ENCODE measurements at regions not wholly inside any gene's neighbourhood (a gene's known extent, or its start where the extent isn't known, plus 50 kb on each side); places are given as distances from the start of the nearest gene placed in this dataset.

DNA sequence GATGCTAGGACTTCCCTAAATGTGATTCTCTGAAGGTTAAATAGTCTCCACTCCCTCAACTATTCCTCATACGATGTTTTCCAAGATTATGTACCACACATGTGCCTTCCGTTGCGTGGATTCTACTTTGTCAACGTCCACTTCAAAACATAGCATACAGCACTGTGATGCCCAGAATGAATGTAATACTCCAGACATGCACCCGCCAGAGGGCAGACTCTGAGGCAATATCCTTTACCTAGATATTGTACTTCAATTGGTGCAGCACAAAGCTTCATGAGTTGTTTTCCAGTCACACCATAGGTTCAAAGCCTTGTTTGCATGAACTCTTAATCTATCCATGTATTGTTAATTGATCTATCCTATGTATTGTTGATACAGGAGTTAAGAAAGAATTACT lies 201.0 kb upstream of the NABP1 start:
- H3K4me3 ChIP-seq (ENCODE audit: insufficient read depth, low read depth, low read length), result no peak overlapping the region
- no peaks in the 10 kb centered on the region for H3K27me3 ChIP-seq (ENCODE audit: control insufficient read depth, insufficient read depth, low read length)
- DNase-seq, result no peak

DNA sequence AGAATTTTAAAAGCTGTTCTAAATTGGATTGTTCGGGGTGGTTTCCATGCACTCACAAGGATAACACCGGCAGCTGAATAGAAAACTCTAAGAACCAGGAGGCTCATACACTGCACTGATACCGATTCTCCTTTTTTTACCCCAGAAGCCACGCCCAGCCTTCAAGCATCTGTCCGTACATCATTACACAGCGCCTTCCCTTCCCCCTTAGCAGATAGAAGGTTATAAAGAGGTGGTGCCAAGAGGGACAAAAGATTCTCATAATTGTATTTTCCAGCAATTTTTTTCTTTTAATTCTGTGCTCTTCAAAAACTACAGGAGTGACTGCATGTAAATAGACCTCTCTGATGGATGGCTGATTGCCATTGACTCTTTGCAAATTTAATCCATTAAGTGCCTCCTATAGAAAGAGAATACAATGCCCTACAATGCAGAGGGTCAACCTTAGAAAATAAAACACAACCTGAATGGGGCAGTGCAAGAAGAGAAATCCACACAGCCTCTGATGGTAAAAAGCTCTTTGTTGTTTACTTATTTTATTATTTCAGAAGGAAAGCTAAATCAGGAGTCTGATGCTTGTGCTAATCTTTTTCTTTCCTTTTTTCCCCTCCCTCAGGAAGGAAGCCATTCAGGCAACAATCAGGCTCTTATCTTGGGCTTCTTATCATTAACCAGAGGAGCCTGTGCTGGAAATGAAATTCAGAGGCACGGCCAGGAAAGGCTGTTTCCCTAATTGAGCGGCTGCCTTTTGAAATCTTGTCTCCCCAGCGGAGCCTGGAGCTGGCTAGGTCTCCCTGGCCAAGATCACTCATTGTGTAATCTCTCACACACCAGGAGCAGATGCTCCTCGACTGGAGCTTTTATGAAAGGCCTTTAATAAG lies 198.9 kb upstream of the NABP1 start:
- DNase-seq, result no peak
- Histone ChIP-seq H3K27me3 (ENCODE audit: control insufficient read depth, insufficient read depth, low read length) (no peaks in the 10 kb centered on the region), H3K4me3 (ENCODE audit: insufficient read depth, low read depth, low read length) (no peak overlapping the region), H3K36me3 (replicated peaks; ENCODE audit: control insufficient read depth, insufficient read depth, low read length) (no peaks in the 10 kb centered on the region)

More for the DNA sequence above, 201.0 kb upstream of the NABP1 start:
- H3K36me3 ChIP-seq (replicated peaks; ENCODE audit: control insufficient read depth, insufficient read depth, low read length), result no peaks in the 10 kb centered on the region

DNA sequence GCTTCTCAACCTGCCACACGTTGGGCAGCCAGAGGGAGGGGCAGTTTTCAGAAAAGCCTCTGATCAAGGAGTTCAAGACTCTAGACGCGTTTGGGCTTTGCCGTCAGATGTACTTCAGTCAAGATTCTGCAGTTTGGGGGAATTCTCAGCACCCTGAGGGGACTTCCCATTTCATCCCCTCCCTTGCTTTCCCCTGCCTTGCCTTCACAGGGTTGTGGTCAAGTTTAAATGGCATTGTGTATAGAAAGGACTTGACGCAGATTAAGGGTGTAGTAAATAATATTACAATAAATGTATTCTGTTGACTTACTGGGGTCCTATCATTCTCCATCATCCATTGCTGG lies 198.3 kb upstream of the NABP1 start:
- H3K4me3 ChIP-seq (ENCODE audit: insufficient read depth, low read depth, low read length), result no peak overlapping the region
- no peaks in the 10 kb centered on the region for H3K27me3 ChIP-seq (ENCODE audit: control insufficient read depth, insufficient read depth, low read length)
- no peak for DNase-seq
- H3K36me3 ChIP-seq (replicated peaks; ENCODE audit: control insufficient read depth, insufficient read depth, low read length), result no peaks in the 10 kb centered on the region

DNA sequence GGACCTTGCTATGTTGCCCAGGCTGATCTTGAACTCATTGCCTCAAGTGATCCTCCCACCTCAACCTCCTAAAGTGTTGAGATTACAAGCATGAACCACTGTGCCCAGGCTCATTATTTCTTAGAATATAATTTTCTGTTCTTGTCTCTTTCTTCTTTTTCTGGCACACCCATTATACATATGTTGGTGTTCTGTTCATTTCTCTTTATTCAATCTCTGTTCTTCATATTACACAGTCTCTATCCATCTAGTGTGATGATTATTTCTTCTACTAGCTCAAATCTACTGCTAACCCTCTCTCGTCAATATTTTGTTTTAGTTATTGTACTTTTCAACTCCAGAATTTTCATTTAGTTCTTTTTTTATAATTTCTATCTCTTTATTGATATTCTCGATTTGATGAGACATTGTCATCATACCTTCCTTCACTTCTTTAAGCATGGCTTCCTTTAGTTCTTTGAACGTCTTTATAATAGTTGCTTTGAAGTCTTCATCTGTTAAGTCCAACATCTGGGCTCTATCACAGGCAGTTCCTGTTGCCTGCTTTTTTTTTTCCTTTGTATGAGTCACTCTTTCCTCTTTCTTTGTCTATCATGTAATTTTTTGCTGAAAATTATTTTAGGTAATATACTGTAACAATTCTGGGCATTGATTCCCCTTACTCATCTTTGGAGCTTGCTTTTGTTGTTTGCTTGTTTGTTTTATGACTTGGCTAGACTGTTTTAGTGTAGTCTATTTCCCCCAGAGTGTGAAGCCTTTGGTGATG lies 196.4 kb upstream of the NABP1 start:
- Histone ChIP-seq H3K27me3 (ENCODE audit: control insufficient read depth, insufficient read depth, low read length) (no peaks in the 10 kb centered on the region), H3K36me3 (replicated peaks; ENCODE audit: control insufficient read depth, insufficient read depth, low read length) (no peaks in the 10 kb centered on the region), H3K4me3 (ENCODE audit: insufficient read depth, low read depth, low read length) (no peak overlapping the region)
- no peak for DNase-seq

DNA sequence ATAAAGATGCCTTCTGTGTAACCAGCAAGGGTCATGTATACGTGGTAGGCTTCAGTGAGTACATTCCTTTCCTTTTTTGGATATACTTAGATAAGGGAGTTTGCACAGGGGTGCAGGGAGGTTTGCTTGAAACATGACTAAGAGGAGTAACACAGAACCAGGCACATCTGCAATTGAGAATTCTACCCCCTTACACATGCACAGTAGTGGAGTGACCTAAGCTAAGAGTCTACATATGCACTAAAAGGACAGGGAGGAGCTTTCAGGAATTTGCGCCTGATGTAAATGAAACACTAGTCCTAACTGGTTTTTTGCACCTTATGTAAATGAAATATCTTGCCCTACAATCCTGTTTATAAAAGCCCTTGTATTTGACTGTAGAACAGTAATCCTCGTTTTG lies 194.8 kb upstream of the NABP1 start:
- H3K4me3 ChIP-seq (ENCODE audit: insufficient read depth, low read depth, low read length), result no peak overlapping the region
- H3K27me3 ChIP-seq (ENCODE audit: control insufficient read depth, insufficient read depth, low read length), result no peaks in the 10 kb centered on the region
- no peak for DNase-seq
- no peaks in the 10 kb centered on the region for H3K36me3 ChIP-seq (replicated peaks; ENCODE audit: control insufficient read depth, insufficient read depth, low read length)

DNA sequence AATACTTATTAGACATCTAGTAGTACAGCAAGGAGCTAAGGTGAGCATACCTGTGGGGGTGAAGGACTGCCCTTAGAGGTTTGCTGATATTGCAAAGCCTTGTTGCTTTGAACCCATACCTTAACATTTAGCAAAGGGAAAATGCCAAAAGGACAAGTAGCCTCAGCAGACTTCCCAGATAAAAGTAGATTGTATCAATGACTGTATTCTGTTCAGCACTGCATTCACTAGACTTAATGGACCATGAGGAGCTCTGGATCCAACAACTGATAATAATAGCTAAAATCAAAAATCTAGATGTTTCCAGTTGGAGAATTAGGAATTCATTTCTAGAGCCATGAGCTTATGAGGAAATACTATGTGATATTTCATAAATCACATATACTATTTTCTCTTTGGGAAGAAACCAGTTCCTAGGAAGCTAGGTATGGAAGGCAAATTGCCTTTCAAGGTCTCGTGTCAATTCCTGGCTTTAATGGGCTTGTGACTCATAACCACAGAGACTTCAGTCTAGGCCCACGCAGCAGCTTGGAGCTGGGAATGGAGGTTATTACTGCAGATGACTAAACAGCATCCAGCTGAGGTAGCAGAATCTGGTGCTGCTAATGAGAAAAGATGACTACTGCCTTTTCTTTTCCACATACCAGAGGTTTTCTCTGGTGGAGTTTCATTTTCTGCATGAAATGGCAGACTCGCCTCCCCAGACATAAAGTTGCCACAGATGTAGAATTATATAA lies 191.2 kb upstream of the NABP1 start:
- H3K36me3 ChIP-seq (replicated peaks; ENCODE audit: control insufficient read depth, insufficient read depth, low read length), result no peaks in the 10 kb centered on the region
- H3K4me3 ChIP-seq (ENCODE audit: insufficient read depth, low read depth, low read length), result no peak overlapping the region
- DNase-seq, result no peak
- no peaks in the 10 kb centered on the region for H3K27me3 ChIP-seq (ENCODE audit: control insufficient read depth, insufficient read depth, low read length)

DNA sequence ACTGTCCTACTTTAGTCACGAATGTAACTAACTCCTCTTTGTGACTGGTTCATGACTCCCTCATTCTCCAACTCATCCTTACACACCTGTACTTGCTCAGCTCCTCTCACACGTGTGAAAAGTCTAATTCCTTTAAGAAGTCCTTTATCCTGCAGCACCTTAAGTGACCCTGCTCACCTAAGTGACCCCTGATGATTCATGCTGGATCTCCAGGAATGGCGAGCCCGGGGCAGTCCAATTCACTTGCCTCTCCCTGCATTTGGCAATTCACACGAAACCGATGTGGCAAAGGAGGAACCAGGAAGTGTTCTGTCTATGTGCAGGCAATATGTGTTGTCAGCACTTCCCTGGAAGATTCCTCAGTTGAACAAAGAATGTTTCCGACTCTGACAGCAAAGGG lies 189.8 kb upstream of the NABP1 start:
- no peaks in the 10 kb centered on the region for H3K36me3 ChIP-seq (replicated peaks; ENCODE audit: control insufficient read depth, insufficient read depth, low read length)
- no peak for DNase-seq
- no peaks in the 10 kb centered on the region for H3K27me3 ChIP-seq (ENCODE audit: control insufficient read depth, insufficient read depth, low read length)
- H3K4me3 ChIP-seq (ENCODE audit: insufficient read depth, low read depth, low read length), result no peak overlapping the region

DNA sequence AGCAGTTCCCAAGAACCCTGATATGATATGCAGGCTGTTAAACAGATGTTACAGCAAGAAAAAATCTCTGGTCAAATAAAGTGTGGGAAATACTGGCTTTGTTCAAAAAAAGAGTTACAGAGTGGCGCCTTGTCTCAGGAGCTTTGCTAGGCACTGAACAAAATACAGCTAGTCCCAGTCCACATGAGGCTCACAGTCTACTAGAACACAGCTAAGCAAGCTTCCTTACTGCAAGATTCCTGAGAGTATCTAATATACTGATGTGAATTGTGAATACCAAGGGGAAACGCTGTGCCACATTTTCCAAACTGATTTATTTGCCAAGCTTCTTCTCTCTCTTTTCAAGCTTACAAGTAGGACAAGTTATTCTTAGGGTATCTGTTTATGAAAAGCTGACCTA lies 188.8 kb upstream of the NABP1 start:
- H3K36me3 ChIP-seq (replicated peaks; ENCODE audit: control insufficient read depth, insufficient read depth, low read length), result no peaks in the 10 kb centered on the region
- no peak overlapping the region for H3K4me3 ChIP-seq (ENCODE audit: insufficient read depth, low read depth, low read length)
- DNase-seq, result no peak
- H3K27me3 ChIP-seq (ENCODE audit: control insufficient read depth, insufficient read depth, low read length), result no peaks in the 10 kb centered on the region

DNA sequence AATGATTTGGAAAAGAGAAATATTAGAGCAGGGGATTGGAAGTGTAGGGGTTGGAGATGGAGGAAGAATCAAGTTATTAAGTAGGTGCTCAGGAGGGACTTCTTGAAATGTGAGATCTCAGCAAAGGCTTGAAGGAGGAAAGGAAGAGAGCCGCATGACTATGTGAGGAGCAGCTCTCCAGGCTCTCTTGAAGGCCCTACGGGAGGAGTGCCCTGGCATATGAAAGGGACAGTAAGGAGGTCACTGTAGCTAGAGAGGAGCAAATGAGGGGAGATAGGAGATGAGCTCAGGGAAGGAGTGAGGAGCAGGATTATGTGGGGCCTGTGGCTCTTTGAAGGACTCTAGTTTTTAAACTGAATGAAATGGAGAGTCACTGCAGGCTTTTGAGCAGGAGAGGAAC lies 181.1 kb upstream of the NABP1 start:
- H3K36me3 ChIP-seq (replicated peaks; ENCODE audit: control insufficient read depth, insufficient read depth, low read length), result no peaks in the 10 kb centered on the region
- no peaks in the 10 kb centered on the region for H3K27me3 ChIP-seq (ENCODE audit: control insufficient read depth, insufficient read depth, low read length)
- DNase-seq, result no peak

DNA sequence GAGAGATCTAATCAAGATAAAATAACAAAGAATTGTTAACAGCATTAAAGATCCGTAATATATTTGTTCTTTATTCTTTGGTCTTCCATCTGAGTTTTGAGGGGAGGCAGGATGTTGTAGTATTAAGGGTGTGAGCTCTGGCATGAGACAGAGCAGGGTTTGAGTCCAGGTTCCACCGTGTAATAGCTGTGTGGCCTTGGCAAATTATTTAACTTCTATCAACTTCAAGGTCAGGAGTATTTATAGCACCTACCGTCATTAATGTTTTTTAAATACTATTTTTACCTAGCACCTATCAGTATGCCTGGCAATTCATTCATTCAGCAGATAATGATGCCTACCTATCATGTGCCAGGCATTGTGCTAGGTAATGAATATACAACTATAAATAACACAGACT lies 180.1 kb upstream of the NABP1 start:
- no peak for DNase-seq
- Histone ChIP-seq H3K4me3 (ENCODE audit: insufficient read depth, low read depth, low read length) (no peak overlapping the region), H3K36me3 (replicated peaks; ENCODE audit: control insufficient read depth, insufficient read depth, low read length) (no peaks in the 10 kb centered on the region), H3K27me3 (ENCODE audit: control insufficient read depth, insufficient read depth, low read length) (no peaks in the 10 kb centered on the region)

More for the DNA sequence above, 181.1 kb upstream of the NABP1 start:
- no peak overlapping the region for H3K4me3 ChIP-seq (ENCODE audit: insufficient read depth, low read depth, low read length)

DNA sequence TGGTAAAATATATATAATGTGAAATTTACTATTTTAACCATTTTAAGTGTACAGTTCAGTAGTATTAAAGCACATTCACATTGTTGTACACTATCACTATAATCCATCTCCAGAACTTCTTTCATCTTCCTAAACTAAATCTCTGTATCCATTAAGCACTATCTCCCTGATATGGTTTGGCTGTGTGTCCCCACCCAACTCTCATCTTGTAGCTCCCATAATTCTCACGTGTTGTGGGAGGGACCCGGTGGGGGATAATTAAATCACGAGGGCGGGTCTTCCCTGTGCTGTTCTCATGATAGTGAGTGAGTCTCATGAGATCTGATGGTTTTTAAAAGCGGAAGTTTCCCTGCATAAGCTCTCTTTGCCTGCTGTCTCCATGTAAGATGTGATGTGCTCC lies 178.9 kb upstream of the NABP1 start:
- no peaks in the 10 kb centered on the region for H3K36me3 ChIP-seq (replicated peaks; ENCODE audit: control insufficient read depth, insufficient read depth, low read length)
- no peaks in the 10 kb centered on the region for H3K27me3 ChIP-seq (ENCODE audit: control insufficient read depth, insufficient read depth, low read length)
- DNase-seq, result no peak
- no peak overlapping the region for H3K4me3 ChIP-seq (ENCODE audit: insufficient read depth, low read depth, low read length)

DNA sequence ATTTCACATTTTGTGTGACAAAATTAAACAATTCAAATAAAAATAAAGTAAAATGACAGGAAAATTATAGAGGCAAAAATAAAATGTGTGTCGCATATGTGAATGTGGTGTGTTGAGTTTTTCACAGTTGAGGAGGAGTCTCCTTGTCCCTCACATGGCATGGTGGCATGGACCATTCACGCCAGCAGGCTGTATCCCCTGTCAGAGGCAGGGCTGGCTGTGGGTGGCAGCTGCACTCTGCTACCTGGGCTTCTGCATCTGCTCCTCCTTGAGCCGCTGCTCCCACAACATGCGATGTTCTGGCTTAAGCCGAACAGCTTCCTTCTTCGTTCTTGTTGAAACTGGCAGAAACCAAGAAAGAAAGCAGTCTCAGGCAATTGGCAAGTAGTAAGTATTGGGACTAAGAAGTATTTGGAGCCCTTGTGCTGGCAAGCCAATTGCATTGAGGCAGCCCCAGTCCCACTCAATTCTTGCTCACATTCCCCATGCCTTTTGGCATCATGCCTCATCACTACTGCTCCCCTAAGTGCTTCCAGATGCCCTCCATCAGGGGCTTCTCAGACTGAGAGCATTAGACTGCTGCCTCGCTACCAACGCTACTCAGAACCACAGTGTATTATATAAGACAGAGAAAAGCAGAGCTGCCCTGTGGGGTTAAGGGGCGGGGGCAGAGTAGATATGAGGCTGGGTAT lies 177.9 kb upstream of the NABP1 start:
- H3K36me3 ChIP-seq (replicated peaks; ENCODE audit: control insufficient read depth, insufficient read depth, low read length), result no peaks in the 10 kb centered on the region

DNA sequence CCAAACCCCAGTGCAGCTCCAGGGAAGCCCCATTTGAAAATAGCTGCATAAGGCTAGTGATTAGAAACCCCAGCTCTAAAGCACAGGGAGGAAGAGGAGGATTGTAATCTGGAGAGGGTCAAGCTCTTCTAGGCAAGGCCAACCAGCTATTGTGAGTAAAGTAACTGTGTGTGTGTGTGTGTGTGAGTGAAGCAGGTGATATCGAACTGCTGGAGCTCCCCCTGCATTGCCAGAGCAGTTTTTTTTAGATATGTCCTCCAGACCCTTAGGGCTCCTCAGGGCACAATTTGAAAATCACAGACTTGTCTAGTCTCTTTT lies 177.4 kb upstream of the NABP1 start:
- Histone ChIP-seq H3K36me3 (replicated peaks; ENCODE audit: control insufficient read depth, insufficient read depth, low read length) (no peaks in the 10 kb centered on the region), H3K27me3 (ENCODE audit: control insufficient read depth, insufficient read depth, low read length) (no peaks in the 10 kb centered on the region), H3K4me3 (ENCODE audit: insufficient read depth, low read depth, low read length) (no peak overlapping the region)
- no peak for DNase-seq

More for the DNA sequence above, 177.9 kb upstream of the NABP1 start:
- no peak for DNase-seq
- no peak overlapping the region for H3K4me3 ChIP-seq (ENCODE audit: insufficient read depth, low read depth, low read length)
- no peaks in the 10 kb centered on the region for H3K27me3 ChIP-seq (ENCODE audit: control insufficient read depth, insufficient read depth, low read length)

DNA sequence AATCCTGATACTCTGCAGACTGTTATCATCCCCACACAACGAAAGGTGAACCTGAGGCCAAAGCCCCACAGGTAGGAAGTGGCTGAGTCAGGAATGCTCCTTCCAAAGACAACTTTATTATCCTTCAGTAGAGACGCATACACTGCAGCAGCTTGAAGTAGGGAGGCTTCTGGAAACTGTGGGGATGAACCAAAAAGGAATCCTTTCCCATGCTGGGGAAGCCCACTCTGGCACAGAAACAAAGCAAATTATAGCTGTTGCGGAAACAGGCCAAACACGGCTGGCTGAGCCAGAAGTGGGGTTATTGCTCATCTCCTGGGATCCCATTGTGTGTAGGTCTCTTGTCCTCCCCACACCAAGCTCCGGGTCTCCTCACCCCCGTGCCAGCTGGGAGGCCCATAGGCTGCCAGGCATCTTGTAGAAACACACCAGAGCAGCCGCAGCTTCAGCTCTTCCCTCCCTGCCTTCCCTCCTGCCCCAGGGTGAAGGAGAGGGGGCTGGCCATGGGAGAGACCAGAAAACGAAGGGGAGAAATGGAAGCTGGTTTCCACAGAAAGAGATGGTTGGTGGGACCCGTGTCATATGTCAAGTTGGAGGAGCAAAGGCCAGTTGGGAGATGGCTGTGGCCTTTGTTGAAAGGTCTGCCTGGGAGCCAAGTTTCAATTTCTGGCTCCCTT lies 176.9 kb upstream of the NABP1 start:
- Histone ChIP-seq H3K36me3 (replicated peaks; ENCODE audit: control insufficient read depth, insufficient read depth, low read length) (no peaks in the 10 kb centered on the region), H3K27me3 (ENCODE audit: control insufficient read depth, insufficient read depth, low read length) (no peaks in the 10 kb centered on the region), H3K4me3 (ENCODE audit: insufficient read depth, low read depth, low read length) (no peak overlapping the region)
- no peak for DNase-seq

Measured in H7 (cell line).